ENCODE measurements at regions not wholly inside any gene's neighbourhood (a gene's known extent, or its start where the extent isn't known, plus 50 kb on each side); places are given as distances from the start of the nearest gene placed in this dataset.

DNA sequence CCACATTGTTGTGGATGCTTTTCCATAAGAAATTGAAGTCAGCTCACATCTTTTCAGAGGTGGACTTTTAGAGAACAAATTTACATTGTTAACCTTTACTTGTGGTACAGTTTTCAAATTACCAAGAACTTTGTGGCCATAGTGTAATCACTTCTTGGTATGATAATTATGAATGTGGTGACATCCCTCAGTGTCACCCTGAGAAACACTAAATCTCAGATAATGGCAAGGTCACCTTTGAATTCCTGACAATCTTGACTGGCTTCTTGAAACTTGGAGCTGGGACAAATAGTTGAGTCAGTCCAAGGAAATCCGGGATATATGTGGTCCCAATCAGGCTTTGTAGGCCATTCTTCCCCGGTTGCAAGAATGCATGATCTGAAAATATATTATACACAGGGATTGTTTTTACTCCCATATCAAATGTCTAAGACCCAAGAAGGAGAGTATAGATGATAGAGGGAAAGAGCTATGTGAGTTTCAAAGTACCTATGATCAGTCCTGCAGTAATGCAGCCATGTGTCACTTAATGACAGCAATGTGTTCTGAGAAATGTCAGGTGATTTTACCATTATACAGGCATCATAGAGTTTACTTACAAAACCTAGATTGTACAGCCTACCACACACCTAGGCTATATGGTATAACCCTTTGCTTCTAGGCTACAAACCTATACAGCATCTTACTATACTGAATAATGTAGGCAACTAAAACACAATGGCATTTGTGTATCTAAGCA is 120.8 kb upstream of the MTHFD1L start:
- no peak overlapping the region for H3K27ac ChIP-seq (ENCODE audit: extremely low read depth, low read depth, low read length)
- H3K36me3 ChIP-seq (ENCODE audit: control insufficient read depth in 2 of 2, insufficient read depth in 1 of 2, low read length in 2 of 2) = no peaks in the 10 kb centered on the region
- no peak overlapping the region for H3K4me3 ChIP-seq (ENCODE audit: low read depth, low read length)
- no peaks in the 10 kb centered on the region for H3K9me3 ChIP-seq (ENCODE audit: control insufficient read depth, insufficient read depth, low read depth, low read length)
- CTCF ChIA-PET = interaction anchor here (0.7 to 1.0 kb wide), 3 partner anchors 57 to 190 kb away, joined by 3 to 4 read pairs (median 3); no protein-coding TSS in a partner anchor
- POLR2A ChIA-PET = no interaction called here
- TF ChIP-seq ZNF561 (tag by site-specific recombination; IDR thresholded peaks at IDR 0.05; ENCODE audit: borderline replicate concordance) (no peak), ZBTB48 (tag by site-specific recombination; IDR thresholded peaks at IDR 0.05) (no peak), ZNF37A (tag by site-specific recombination; IDR thresholded peaks at IDR 0.05) (no peak), HOXA7 (CRISPR knock-in tag; IDR thresholded peaks at IDR 0.05; ENCODE audit: borderline replicate concordance) (no peak), ZNF654 (tag by site-specific recombination; IDR thresholded peaks at IDR 0.05; ENCODE audit: low read depth) (no peak), ZNF175 (tag by site-specific recombination; IDR thresholded peaks at IDR 0.05) (no peak), ZNF335 (tag by site-specific recombination; conservative IDR thresholded peaks at IDR 0.05) (no peak), ZNF600 (tag by site-specific recombination; IDR thresholded peaks at IDR 0.05) (no peak)
- TF ChIP-seq, protein P1, sequence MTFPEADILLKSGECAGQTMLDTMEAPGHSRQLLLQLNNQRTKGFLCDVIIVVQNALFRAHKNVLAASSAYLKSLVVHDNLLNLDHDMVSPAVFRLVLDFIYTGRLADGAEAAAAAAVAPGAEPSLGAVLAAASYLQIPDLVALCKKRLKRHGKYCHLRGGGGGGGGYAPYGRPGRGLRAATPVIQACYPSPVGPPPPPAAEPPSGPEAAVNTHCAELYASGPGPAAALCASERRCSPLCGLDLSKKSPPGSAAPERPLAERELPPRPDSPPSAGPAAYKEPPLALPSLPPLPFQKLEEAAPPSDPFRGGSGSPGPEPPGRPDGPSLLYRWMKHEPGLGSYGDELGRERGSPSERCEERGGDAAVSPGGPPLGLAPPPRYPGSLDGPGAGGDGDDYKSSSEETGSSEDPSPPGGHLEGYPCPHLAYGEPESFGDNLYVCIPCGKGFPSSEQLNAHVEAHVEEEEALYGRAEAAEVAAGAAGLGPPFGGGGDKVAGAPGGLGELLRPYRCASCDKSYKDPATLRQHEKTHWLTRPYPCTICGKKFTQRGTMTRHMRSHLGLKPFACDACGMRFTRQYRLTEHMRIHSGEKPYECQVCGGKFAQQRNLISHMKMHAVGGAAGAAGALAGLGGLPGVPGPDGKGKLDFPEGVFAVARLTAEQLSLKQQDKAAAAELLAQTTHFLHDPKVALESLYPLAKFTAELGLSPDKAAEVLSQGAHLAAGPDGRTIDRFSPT (tag by site-specific recombination; IDR thresholded peaks at IDR 0.05) = no peak
- peaks cover 16% of the 10 kb centered on the region for H3K4me1 ChIP-seq (ENCODE audit: control insufficient read depth, insufficient read depth, low read length)

DNA sequence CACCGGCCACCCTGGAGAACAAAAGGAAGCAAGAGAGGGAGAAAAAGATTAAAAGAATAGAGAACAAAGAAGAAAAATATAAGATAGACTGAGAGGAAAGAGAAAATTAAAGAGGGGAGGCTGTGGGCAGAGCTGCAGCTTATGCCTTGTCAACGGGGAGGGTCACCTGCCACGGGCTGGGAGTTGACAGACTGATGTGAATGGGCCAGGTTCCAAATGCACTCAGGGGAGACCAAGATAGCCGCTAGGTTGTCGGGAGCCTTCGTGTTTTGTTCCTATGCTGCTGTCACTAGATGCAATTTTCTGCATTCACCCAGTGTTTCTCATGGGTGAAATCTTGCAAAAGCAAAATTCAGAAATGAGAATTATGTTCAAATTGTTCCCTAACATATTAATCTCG is 119.6 kb upstream of the MTHFD1L start:
- H3K4me3 ChIP-seq (ENCODE audit: low read depth, low read length) = no peak overlapping the region
- H3K9me3 ChIP-seq (ENCODE audit: control insufficient read depth, insufficient read depth, low read depth, low read length) = no peaks in the 10 kb centered on the region
- ChIA-PET POLR2A (no interaction called here), CTCF (interaction anchor here (0.6 to 1.0 kb wide), 2 partner anchors 60 to 723 kb away, joined by 3 read pairs; no protein-coding TSS in a partner anchor)
- peaks cover 11% of the 10 kb centered on the region for H3K4me1 ChIP-seq (ENCODE audit: control insufficient read depth, insufficient read depth, low read length)
- H3K27ac ChIP-seq (ENCODE audit: extremely low read depth, low read depth, low read length) = no peak overlapping the region
- no peaks in the 10 kb centered on the region for H3K36me3 ChIP-seq (ENCODE audit: control insufficient read depth in 2 of 2, insufficient read depth in 1 of 2, low read length in 2 of 2)
- TF ChIP-seq KLF16 (tag by site-specific recombination; IDR thresholded peaks at IDR 0.05) (no peak), ZBTB17 (tag by site-specific recombination; IDR thresholded peaks at IDR 0.05) (peak; percentile 74), ZFP3 (tag by site-specific recombination; IDR thresholded peaks at IDR 0.05; ENCODE audit: low read depth) (no peak), ZNF341 (tag by site-specific recombination; IDR thresholded peaks at IDR 0.05; ENCODE audit: low read depth) (peak; percentile 77), WT1 (tag by site-specific recombination; IDR thresholded peaks at IDR 0.05) (peak; percentile 81), YY2 (tag by site-specific recombination; IDR thresholded peaks at IDR 0.05) (no peak), ZNF701 (tag by site-specific recombination; IDR thresholded peaks at IDR 0.05) (no peak), ZNF571 (tag by site-specific recombination; IDR thresholded peaks at IDR 0.05) (no peak), GLIS1 (tag by site-specific recombination; IDR thresholded peaks at IDR 0.05) (peak; percentile 33; the same call in 1 of the 2 replicates), ZNF335 (tag by site-specific recombination; conservative IDR thresholded peaks at IDR 0.05) (no peak), ZNF248 (tag by site-specific recombination; IDR thresholded peaks at IDR 0.05) (no peak), MEIS1 (CRISPR knock-in tag; IDR thresholded peaks at IDR 0.05; ENCODE audit: borderline replicate concordance) (no peak), ZNF830 (tag by site-specific recombination; IDR thresholded peaks at IDR 0.05; ENCODE audit: low read depth) (no peak), ZNF292 (tag by site-specific recombination; IDR thresholded peaks at IDR 0.05; ENCODE audit: borderline replicate concordance, low read depth) (no peak), ZNF561 (tag by site-specific recombination; IDR thresholded peaks at IDR 0.05; ENCODE audit: borderline replicate concordance) (no peak), MZF1 (tag by site-specific recombination; IDR thresholded peaks at IDR 0.05; ENCODE audit: borderline replicate concordance) (no peak), ZNF707 (tag by site-specific recombination; IDR thresholded peaks at IDR 0.05) (no peak)
- TF ChIP-seq, protein P2, sequence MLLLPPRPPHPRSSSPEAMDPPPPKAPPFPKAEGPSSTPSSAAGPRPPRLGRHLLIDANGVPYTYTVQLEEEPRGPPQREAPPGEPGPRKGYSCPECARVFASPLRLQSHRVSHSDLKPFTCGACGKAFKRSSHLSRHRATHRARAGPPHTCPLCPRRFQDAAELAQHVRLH (tag by site-specific recombination; IDR thresholded peaks at IDR 0.05) = no peak
- TF ChIP-seq, protein P3, sequence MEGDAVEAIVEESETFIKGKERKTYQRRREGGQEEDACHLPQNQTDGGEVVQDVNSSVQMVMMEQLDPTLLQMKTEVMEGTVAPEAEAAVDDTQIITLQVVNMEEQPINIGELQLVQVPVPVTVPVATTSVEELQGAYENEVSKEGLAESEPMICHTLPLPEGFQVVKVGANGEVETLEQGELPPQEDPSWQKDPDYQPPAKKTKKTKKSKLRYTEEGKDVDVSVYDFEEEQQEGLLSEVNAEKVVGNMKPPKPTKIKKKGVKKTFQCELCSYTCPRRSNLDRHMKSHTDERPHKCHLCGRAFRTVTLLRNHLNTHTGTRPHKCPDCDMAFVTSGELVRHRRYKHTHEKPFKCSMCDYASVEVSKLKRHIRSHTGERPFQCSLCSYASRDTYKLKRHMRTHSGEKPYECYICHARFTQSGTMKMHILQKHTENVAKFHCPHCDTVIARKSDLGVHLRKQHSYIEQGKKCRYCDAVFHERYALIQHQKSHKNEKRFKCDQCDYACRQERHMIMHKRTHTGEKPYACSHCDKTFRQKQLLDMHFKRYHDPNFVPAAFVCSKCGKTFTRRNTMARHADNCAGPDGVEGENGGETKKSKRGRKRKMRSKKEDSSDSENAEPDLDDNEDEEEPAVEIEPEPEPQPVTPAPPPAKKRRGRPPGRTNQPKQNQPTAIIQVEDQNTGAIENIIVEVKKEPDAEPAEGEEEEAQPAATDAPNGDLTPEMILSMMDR (tag by site-specific recombination; IDR thresholded peaks at IDR 0.05) = 0 out of 2 replicates have a peak, but pooled peaks have one; percentile 9
- TF ChIP-seq, protein P4, sequence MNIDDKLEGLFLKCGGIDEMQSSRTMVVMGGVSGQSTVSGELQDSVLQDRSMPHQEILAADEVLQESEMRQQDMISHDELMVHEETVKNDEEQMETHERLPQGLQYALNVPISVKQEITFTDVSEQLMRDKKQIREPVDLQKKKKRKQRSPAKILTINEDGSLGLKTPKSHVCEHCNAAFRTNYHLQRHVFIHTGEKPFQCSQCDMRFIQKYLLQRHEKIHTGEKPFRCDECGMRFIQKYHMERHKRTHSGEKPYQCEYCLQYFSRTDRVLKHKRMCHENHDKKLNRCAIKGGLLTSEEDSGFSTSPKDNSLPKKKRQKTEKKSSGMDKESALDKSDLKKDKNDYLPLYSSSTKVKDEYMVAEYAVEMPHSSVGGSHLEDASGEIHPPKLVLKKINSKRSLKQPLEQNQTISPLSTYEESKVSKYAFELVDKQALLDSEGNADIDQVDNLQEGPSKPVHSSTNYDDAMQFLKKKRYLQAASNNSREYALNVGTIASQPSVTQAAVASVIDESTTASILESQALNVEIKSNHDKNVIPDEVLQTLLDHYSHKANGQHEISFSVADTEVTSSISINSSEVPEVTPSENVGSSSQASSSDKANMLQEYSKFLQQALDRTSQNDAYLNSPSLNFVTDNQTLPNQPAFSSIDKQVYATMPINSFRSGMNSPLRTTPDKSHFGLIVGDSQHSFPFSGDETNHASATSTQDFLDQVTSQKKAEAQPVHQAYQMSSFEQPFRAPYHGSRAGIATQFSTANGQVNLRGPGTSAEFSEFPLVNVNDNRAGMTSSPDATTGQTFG (tag by site-specific recombination; IDR thresholded peaks at IDR 0.05; ENCODE audit: borderline replicate concordance) = no peak
- TF ChIP-seq, protein P5, sequence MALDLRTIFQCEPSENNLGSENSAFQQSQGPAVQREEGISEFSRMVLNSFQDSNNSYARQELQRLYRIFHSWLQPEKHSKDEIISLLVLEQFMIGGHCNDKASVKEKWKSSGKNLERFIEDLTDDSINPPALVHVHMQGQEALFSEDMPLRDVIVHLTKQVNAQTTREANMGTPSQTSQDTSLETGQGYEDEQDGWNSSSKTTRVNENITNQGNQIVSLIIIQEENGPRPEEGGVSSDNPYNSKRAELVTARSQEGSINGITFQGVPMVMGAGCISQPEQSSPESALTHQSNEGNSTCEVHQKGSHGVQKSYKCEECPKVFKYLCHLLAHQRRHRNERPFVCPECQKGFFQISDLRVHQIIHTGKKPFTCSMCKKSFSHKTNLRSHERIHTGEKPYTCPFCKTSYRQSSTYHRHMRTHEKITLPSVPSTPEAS (tag by site-specific recombination; IDR thresholded peaks at IDR 0.05) = no peak
